Right lobe of liver (tissue), 4 donors: ENCODE measurements at regions not wholly inside any gene's neighbourhood (a gene's known extent, or its start where the extent isn't known, plus 50 kb on each side); places are given as distances from the start of the nearest gene placed in this dataset.

Experiments
- POLR2A ChIP-seq: fragments of 450-650 bp; IDR thresholded peaks from one replicate; pipeline ENCODE4 v1.6.1; 2017; ENCODE audit warnings: antibody characterized with exemption, mild to moderate bottlenecking
- TF ChIP-seq, protein P1 (sequence below), 4 donors: fragments of 200-600 bp in 3 of 4; fragments of 450-650 bp in 1 of 4; IDR thresholded peaks; one replicate each; pipeline versions ENCODE4 v1.5.1 to v1.8.0; 2016 to 2022; ENCODE audit warnings: antibody characterized with exemption in 4 of 4, mild to moderate bottlenecking in 2 of 4
- donor health status: DM: no; HTN: no; CAD: no.
- donor health status: DM: no; HTN: no; CAD: no.
- donor health status: DM: no; HTN: yes; CAD: no.

DNA sequence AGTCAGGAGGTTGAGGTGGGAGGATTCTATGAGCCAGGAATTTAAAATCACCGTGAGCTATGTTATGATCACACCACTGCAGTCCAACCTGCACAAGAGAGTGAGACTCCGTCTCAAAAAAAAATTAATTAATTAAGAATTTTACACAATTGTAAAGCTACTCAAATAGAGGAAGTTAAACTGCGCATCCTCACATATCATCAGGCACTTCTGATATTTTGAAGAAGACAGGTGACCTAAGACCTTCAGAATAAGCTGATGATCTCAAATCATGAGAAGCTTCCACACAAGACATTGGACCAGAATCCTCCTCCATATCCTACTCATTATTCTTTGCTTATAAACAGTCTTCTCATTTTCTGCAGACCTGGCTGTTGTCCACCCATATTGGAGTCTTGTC lies 800.9 kb downstream of the TMEM121 start:
- TF ChIP-seq, protein P1, sequence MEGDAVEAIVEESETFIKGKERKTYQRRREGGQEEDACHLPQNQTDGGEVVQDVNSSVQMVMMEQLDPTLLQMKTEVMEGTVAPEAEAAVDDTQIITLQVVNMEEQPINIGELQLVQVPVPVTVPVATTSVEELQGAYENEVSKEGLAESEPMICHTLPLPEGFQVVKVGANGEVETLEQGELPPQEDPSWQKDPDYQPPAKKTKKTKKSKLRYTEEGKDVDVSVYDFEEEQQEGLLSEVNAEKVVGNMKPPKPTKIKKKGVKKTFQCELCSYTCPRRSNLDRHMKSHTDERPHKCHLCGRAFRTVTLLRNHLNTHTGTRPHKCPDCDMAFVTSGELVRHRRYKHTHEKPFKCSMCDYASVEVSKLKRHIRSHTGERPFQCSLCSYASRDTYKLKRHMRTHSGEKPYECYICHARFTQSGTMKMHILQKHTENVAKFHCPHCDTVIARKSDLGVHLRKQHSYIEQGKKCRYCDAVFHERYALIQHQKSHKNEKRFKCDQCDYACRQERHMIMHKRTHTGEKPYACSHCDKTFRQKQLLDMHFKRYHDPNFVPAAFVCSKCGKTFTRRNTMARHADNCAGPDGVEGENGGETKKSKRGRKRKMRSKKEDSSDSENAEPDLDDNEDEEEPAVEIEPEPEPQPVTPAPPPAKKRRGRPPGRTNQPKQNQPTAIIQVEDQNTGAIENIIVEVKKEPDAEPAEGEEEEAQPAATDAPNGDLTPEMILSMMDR (IDR thresholded peaks at IDR 0.05), result no peak
- no peak for TF ChIP-seq POLR2A
